IMR-90 (cell line): ENCODE measurements at regions not wholly inside any gene's neighbourhood (a gene's known extent, or its start where the extent isn't known, plus 50 kb on each side); places are given as distances from the start of the nearest gene placed in this dataset.

Experiments
- BHLHE40 ChIP-seq: fragments of 150-350 bp; IDR thresholded peaks from 2 replicates; pipeline ENCODE4 v1.6.1; 2016; ENCODE audit warnings: mild to moderate bottlenecking, low read depth, low read length
- CEBPB ChIP-seq: IDR thresholded peaks from 2 replicates; pipeline ENCODE4 v1.6.1; 2012; ENCODE audit warnings: low read depth, low read length, improper control_type of control experiment
- POLR2A ChIP-seq: IDR thresholded peaks from 2 replicates; pipeline ENCODE4 v1.6.1; 2012; ENCODE audit warnings: mild to moderate bottlenecking, low read depth, low read length
- RFX5 ChIP-seq: IDR thresholded peaks from 2 replicates; pipeline ENCODE4 v1.8.0; 2012; ENCODE audit warnings: low read depth, mild to moderate bottlenecking, low read length, moderate library complexity
- SMC3 ChIP-seq: fragments of 150-350 bp; IDR thresholded peaks from 2 replicates; pipeline ENCODE4 v1.6.1; 2016; ENCODE audit warnings: low read depth, mild to moderate bottlenecking, antibody characterized with exemption, low read length, moderate library complexity
- TF ChIP-seq, protein P1 (sequence below): conservative IDR thresholded peaks from 2 replicates; pipeline ENCODE4 v1.5.1; 2012; ENCODE audit warnings: mild to moderate bottlenecking, low read depth, low read length, improper control_type of control experiment

DNA sequence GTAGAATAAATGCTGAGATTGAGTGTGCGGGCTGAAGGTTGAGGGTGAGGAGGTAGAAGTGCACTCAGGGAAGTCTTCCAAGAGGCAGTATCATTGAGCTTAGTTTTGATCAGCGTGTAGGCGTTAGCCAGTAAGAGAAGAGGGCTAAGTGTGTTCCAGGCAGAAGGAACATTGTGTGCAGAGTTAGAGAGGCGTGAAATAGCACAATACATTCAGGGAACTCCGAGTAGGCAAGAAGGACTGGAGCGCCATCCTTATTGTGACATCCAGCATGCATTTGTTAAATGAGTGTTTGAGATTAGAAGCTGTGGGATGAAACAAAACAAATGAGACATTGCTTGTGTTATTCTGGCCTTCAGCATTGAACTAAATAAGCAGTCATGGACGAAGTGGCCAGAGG lies 140.9 kb upstream of the MKLN1 start:
- TF ChIP-seq, protein P1, sequence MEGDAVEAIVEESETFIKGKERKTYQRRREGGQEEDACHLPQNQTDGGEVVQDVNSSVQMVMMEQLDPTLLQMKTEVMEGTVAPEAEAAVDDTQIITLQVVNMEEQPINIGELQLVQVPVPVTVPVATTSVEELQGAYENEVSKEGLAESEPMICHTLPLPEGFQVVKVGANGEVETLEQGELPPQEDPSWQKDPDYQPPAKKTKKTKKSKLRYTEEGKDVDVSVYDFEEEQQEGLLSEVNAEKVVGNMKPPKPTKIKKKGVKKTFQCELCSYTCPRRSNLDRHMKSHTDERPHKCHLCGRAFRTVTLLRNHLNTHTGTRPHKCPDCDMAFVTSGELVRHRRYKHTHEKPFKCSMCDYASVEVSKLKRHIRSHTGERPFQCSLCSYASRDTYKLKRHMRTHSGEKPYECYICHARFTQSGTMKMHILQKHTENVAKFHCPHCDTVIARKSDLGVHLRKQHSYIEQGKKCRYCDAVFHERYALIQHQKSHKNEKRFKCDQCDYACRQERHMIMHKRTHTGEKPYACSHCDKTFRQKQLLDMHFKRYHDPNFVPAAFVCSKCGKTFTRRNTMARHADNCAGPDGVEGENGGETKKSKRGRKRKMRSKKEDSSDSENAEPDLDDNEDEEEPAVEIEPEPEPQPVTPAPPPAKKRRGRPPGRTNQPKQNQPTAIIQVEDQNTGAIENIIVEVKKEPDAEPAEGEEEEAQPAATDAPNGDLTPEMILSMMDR = no peak
- TF ChIP-seq SMC3 (no peak), POLR2A (no peak), CEBPB (no peak), BHLHE40 (no peak), RFX5 (no peak)
